ENCODE measurements at regions not wholly inside any gene's neighbourhood (a gene's known extent, or its start where the extent isn't known, plus 50 kb on each side); places are given as distances from the start of the nearest gene placed in this dataset.
"Not testable (repeated sequence)": the region's sequence is repeated elsewhere in the genome, so short reads cannot be mapped to it uniquely, and the experiment has no call there.

DNA sequence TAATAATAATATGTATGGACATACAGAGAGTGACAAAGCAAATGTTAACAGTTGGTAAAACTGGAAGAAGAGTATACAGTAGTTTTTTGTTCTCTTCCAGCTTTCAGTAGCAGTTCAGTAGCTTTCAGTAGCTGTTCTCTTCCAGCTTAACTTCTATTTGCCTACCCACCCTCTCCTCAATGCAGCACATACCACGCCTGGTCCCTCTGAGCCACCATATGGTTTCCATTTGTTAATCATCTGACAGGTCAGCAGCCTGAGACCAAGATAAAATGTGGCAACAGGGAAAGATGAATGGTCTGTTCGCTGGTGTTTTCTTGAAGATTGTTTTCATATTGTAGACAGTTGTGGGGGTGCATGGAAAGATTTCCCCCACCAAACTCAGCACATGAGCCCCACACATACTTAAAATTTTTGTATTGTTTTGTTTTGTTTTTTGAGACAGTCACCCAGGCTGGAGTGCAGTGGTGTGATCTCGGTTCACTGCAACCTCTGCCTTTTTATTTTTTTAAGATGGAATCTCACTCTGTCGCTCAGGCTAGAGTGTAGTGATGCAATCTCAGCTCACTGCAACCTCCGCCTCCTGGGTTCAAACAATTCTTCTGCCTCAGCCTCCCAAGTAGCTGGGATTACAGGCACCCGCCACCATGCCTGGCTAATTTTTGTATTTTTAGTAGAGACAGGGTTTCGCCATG lies 56.8 kb downstream of the ATP6V0E2 start:
- in situ Hi-C loops (cut with MboI; ENCODE audit: low pct_unique_long_range_greater_than_20kb, low sequenced_read_pairs, unreplicated experiment); DNase-seq (ENCODE audit: low spot score): not testable (repeated sequence)

- in situ Hi-C loops (cut with MboI; ENCODE audit: low pct_unique_long_range_greater_than_20kb, low sequenced_read_pairs, unreplicated experiment); DNase-seq (ENCODE audit: low spot score): not testable (repeated sequence)
Measured at GRCh38 chr7:149933776-149934175, 60.0 kb downstream of the ATP6V0E2 start.

DNA sequence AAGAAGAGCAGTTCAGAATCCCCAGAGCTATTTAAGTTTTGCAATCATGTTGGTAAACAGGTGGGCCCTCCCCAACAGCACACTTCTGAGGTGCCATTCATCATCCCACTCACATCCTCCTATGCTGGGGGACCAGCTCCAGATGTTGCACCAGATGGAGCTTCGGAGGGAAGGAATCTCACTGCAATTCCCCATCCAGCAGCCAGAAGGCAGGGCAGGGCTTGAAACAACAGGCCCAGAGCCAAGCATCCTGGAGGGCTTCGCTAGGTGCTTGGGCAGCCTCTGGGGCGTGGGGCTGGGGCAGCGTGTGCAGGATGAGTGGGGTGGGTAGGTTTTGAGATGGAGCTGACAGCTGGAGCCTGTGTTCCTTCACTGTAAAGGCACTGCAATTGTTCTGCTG lies 73.6 kb downstream of the ATP6V0E2 start:
- DNase-seq (ENCODE audit: low spot score); in situ Hi-C loops (cut with MboI; ENCODE audit: low pct_unique_long_range_greater_than_20kb, low sequenced_read_pairs, unreplicated experiment): not testable (repeated sequence)

GRCh38 chr7:149948444-149948843 lies 74.7 kb downstream of the ATP6V0E2 start:
- in situ Hi-C loops (cut with MboI; ENCODE audit: low pct_unique_long_range_greater_than_20kb, low sequenced_read_pairs, unreplicated experiment); DNase-seq (ENCODE audit: low spot score): not testable (repeated sequence)

DNA sequence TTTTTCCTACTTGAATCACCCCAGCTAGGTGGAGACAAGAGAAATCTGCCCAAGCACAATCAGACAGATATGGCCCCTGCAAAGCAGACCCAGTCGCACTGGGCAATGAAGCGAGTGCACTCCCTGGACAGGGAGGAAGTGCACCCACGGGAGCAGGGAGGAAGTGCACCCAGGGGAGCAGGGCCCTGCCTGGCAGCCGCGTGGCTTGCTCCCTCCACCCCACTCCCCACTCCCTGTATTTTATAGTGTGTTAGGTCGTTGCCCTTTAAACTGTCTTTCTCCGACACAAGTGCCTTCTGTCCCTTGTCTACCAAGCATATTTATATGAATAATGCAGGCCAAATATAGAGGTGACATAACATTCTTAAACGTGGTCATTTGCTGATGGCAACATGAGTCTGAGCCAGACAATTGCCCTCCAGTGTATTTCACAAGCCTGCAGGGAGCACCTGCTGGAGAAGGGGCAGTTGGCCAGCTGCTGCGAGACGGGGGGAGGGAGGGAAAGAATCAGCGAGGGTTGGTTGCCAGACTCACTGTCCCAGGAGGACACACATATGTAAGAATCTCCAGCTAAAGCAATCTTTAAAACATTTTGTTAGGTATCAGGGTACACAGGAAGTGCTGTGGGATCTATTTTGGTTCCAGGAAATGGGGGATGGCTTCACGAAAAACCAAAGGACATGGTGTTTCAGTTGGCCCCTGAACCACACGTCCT lies 76.3 kb downstream of the ATP6V0E2 start:
- DNase-seq (ENCODE audit: low spot score); in situ Hi-C loops (cut with MboI; ENCODE audit: low pct_unique_long_range_greater_than_20kb, low sequenced_read_pairs, unreplicated experiment): not testable (repeated sequence)

- in situ Hi-C loops (cut with MboI; ENCODE audit: low pct_unique_long_range_greater_than_20kb, low sequenced_read_pairs, unreplicated experiment); DNase-seq (ENCODE audit: low spot score): not testable (repeated sequence)
Measured at GRCh38 chr7:149950578-149950924, 76.8 kb downstream of the ATP6V0E2 start.

DNA sequence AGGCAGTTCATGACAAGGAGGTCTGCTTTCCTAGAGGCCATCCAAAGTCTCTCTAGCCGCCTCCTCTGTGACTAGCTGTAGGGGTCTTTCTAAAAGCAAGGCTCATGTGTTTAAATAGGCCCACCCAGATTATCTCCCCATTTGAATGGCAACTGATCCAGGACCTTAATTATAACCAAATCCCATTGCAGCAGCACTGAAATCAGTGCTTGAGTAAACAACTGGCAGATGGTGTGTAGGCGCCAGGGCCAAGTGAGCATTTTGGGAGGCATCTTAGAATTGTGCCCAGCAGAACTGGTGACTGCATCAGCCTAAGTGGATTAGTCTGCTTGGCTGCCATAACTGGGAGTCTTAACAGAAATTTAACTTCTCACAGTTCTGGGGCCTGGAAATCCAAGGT lies 77.8 kb downstream of the ATP6V0E2 start:
- in situ Hi-C loops (cut with MboI; ENCODE audit: low pct_unique_long_range_greater_than_20kb, low sequenced_read_pairs, unreplicated experiment); DNase-seq (ENCODE audit: low spot score): not testable (repeated sequence)

DNA sequence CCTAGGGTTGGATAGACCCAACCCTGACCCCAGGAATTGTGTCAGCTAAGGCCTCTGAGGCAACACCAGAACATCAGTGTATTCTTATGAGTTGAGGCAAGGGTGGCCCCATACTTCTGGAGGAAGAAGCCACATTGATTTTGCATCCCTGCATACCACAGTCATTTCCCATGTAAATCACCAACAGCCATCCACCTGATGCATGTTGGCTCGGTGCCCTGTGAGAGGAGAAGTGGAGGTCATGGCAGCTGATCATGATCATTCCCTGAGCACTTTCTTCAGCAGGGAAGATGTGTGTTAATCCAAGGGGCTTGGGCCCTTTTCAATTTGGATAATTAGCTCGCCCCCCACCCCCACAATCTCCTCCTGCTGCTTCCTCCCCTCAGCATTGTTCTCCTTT lies 85.1 kb downstream of the ATP6V0E2 start:
- DNase-seq (ENCODE audit: low spot score); in situ Hi-C loops (cut with MboI; ENCODE audit: low pct_unique_long_range_greater_than_20kb, low sequenced_read_pairs, unreplicated experiment): not testable (repeated sequence)

- DNase-seq (ENCODE audit: low spot score); in situ Hi-C loops (cut with MboI; ENCODE audit: low pct_unique_long_range_greater_than_20kb, low sequenced_read_pairs, unreplicated experiment): not testable (repeated sequence)
Measured at GRCh38 chr7:149960863-149961262, 87.1 kb downstream of the ATP6V0E2 start.

GRCh38 chr7:149961878-149962277 lies 88.1 kb downstream of the ATP6V0E2 start:
- DNase-seq (ENCODE audit: low spot score); in situ Hi-C loops (cut with MboI; ENCODE audit: low pct_unique_long_range_greater_than_20kb, low sequenced_read_pairs, unreplicated experiment): not testable (repeated sequence)

- DNase-seq (ENCODE audit: low spot score); in situ Hi-C loops (cut with MboI; ENCODE audit: low pct_unique_long_range_greater_than_20kb, low sequenced_read_pairs, unreplicated experiment): not testable (repeated sequence)
Measured at GRCh38 chr7:149962685-149963319, 89.0 kb downstream of the ATP6V0E2 start.

DNA sequence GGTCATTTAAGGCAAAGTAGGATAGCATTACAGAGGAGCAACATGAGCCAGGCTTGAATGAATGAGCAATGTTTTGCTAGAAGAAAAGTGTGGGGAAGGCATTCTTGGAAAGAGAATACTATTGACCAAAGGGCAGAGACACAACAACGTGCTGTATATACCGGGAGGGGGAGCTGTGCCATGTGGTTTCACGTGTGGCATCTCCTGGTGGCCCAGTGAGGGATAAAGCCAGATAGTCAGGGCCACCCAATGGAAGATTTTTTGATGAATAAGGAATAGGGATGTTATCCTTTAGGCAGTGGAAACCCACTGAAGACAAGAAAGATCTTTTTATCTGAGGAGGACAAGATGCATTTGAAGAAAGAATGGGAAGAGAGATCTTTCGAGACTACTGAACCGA lies 90.2 kb downstream of the ATP6V0E2 start:
- DNase-seq (ENCODE audit: low spot score); in situ Hi-C loops (cut with MboI; ENCODE audit: low pct_unique_long_range_greater_than_20kb, low sequenced_read_pairs, unreplicated experiment): not testable (repeated sequence)

DNA sequence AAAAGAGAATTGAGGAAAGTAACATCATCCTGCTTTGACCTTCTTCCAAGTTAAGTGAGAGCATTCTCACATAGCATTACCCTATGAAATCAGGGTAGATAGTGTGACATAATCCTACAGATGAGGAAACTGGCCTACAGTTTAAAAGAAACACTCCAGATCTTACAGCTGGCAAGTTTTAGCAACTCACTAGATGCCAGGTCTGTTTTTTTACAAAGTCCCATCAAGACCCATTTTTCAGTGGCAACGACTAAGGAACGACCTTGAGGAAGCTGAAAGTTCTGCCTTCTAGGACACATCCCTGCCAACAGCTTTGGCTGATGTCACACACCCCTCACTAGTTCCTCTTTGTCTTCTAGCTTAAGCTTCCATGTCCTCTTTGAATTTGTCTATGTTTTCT lies 92.7 kb downstream of the ATP6V0E2 start:
- DNase-seq (ENCODE audit: low spot score); in situ Hi-C loops (cut with MboI; ENCODE audit: low pct_unique_long_range_greater_than_20kb, low sequenced_read_pairs, unreplicated experiment): not testable (repeated sequence)

- in situ Hi-C loops (cut with MboI; ENCODE audit: low pct_unique_long_range_greater_than_20kb, low sequenced_read_pairs, unreplicated experiment); DNase-seq (ENCODE audit: low spot score): not testable (repeated sequence)
Measured at GRCh38 chr7:149972977-149973376, 99.2 kb downstream of the ATP6V0E2 start.

DNA sequence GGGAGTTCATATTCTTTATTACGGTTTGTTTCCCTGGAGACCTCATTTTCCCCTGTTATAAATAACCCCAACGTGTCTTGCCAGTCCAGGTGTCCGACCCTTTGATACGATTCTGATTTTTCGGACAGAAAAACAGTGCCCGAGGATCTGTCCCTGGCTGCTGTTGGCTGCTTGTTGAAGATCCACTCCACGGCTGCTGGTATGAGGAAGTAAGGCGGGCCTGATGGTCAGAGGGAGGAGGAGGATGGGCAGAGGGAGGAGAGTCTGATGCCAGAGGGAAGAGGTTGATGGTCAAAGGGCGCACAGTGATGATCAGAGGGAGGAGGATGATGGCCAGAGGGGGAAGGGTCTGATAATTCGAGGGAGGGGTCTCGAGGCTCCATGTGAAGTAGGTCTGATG lies 99.9 kb downstream of the ATP6V0E2 start:
- in situ Hi-C loops (cut with MboI; ENCODE audit: low pct_unique_long_range_greater_than_20kb, low sequenced_read_pairs, unreplicated experiment); DNase-seq (ENCODE audit: low spot score): not testable (repeated sequence)

- DNase-seq (ENCODE audit: low spot score); in situ Hi-C loops (cut with MboI; ENCODE audit: low pct_unique_long_range_greater_than_20kb, low sequenced_read_pairs, unreplicated experiment): not testable (repeated sequence)
Measured at GRCh38 chr7:149975608-149976007, 101.8 kb downstream of the ATP6V0E2 start.

DNA sequence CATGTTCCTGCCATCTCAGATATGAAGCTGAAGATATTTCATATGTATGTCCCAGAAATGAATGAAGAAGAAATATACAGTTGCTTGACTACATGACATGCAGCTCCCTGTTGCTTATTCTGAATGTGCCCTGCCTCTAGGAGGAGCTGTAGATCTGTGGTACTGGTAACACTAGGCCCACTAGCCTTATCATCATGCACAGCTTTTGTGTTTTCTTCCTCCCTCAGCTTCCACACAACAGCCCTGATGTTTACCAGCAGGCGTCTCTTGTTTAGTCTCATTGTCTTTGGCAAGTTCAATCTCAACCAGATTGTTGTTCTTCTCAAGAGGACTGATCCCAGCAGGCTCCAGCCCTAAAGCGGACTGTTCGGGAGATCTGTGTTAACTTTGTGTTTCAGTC lies 104.8 kb downstream of the ATP6V0E2 start:
- in situ Hi-C loops (cut with MboI; ENCODE audit: low pct_unique_long_range_greater_than_20kb, low sequenced_read_pairs, unreplicated experiment); DNase-seq (ENCODE audit: low spot score): not testable (repeated sequence)

DNA sequence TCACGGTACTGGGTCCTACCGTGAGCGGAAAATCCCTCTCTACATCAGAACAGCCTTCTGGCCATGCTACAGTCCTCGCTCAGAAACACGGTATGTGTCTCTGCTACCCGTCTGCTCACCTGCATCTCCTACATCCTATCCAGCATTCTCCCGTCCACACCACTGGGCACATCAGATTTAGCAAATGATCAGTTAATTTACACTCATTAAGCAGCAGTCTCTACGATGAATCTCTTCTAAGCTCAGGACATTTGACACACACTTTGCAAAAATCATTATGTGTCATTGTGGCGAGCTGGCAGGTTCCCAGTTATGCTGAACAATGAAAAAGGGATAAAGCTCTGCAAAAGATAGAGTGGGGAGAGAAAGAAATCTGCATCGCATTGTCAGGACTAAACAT lies 105.2 kb downstream of the ATP6V0E2 start:
- in situ Hi-C loops (cut with MboI; ENCODE audit: low pct_unique_long_range_greater_than_20kb, low sequenced_read_pairs, unreplicated experiment); DNase-seq (ENCODE audit: low spot score): not testable (repeated sequence)
